ENCODE measurements at regions not wholly inside any gene's neighbourhood (a gene's known extent, or its start where the extent isn't known, plus 50 kb on each side); places are given as distances from the start of the nearest gene placed in this dataset.

DNA sequence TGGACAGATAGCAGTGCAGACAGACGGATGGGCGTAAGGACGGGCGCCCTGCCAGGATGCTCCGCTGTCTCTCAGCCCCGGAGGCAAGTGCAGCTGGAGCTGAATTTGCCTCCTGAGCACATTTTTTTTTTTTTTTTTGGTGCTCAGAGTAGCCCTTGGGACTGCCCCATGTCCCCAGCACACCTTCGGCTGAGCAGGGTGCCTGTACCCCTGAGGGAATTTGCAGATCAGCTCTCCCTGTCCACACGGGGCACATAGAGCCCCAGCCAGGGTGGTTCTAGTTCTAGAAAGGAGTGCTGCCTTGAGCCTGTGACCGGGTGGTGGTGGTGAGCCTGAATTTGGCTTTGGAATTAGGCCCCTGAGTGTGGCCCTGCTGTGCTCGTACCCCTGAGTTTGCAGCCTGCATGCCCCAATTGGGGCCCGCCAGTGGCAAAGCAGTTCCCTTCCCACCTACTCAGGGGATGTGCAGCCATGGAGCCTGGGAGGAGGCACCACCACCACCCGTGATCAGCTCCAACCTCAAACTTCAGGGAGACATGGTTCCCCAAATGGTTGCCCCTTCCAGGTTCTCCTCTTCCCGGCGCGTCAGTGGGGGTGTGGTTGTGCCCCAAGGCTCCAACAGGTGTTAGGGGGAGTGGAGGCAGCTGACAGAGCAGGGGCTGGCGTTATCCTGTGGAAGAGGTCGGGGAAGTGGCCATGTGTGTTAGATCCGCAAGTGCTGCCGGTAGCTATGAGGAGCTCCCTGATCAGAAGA, 1232.7 kb downstream of the BRD1 start:
- H3K27ac ChIP-seq = no peak overlapping the region
- TF ChIP-seq, protein P1, sequence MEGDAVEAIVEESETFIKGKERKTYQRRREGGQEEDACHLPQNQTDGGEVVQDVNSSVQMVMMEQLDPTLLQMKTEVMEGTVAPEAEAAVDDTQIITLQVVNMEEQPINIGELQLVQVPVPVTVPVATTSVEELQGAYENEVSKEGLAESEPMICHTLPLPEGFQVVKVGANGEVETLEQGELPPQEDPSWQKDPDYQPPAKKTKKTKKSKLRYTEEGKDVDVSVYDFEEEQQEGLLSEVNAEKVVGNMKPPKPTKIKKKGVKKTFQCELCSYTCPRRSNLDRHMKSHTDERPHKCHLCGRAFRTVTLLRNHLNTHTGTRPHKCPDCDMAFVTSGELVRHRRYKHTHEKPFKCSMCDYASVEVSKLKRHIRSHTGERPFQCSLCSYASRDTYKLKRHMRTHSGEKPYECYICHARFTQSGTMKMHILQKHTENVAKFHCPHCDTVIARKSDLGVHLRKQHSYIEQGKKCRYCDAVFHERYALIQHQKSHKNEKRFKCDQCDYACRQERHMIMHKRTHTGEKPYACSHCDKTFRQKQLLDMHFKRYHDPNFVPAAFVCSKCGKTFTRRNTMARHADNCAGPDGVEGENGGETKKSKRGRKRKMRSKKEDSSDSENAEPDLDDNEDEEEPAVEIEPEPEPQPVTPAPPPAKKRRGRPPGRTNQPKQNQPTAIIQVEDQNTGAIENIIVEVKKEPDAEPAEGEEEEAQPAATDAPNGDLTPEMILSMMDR (conservative IDR thresholded peaks at IDR 0.05) = no peak

- H3K27ac ChIP-seq = no peak overlapping the region
These were observed 1233.5 kb downstream of the BRD1 start for GRCh38 chr22:48594016-48594756.

DNA sequence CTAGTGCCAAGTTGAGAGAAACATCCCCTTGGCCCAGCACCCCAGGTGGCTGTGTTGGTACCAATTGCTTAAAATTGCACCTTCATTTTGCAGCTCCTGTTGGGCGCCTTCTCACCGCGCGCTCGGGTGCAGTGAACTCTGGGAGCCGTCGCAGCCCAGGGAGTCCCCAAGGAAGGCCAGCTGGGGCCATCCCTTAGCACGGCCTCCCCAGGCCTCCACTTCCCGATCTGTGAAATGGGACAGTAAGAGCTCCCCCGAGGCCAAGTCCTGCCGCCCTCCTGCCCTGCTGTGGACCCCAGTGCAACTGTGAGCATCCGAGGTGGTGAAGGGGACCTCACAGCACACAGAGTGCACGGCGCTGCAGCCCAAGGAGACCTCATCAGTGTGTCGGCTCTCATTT, 1234.1 kb downstream of the BRD1 start:
- TF ChIP-seq, protein P1 (conservative IDR thresholded peaks at IDR 0.05) = no peak

More at GRCh38 chr22:48594016-48594756, 1233.5 kb downstream of the BRD1 start:
- TF ChIP-seq, protein P1 (conservative IDR thresholded peaks at IDR 0.05) = no peak

GRCh38 chr22:48592931-48593330, 1234.7 kb downstream of the BRD1 start:
- no peak overlapping the region for H3K27ac ChIP-seq
- TF ChIP-seq, protein P1 (conservative IDR thresholded peaks at IDR 0.05) = no peak

More for the DNA sequence above, 1234.1 kb downstream of the BRD1 start:
- H3K27ac ChIP-seq = no peak overlapping the region

DNA sequence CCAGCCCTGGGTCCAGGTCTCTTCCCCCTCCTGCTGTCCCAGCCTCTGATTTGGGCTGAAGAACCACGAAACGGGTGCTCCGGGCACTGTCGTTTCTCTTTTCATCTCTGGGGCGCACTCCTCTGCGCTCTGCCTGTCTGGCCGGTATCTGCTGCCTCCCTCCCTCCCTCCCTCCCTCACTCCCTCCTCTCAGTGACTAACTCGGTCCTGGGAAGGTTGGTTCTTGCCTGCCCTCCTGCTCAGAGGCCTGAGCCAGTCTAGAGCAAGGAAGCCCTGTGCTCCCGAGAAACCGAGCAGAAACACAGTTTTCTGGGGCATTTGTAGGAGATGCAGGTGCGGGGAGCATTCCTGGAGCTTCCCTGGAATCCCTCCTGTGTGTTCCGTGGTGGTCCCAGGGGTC, 1235.2 kb downstream of the BRD1 start:
- TF ChIP-seq, protein P1 (conservative IDR thresholded peaks at IDR 0.05) = no peak
- H3K27ac ChIP-seq = no peak overlapping the region

DNA sequence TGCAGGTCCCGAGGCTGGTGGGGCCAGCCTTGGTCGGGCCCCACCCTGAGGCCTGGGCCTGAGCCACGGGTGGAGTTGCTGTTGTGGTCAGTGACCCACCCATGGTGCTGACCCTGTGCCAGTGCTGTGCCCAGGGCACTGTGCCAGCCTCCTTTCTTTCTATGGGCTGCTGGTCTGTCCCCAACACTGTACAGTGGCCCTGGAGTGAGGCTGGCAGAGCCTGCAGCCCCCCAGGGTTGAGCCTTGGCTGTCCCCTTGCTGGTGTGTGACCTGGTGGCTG, 1235.7 kb downstream of the BRD1 start:
- H3K27ac ChIP-seq = no peak overlapping the region
- TF ChIP-seq, protein P1 (conservative IDR thresholded peaks at IDR 0.05) = no peak

- TF ChIP-seq, protein P1 (conservative IDR thresholded peaks at IDR 0.05) = no peak
- H3K27ac ChIP-seq = no peak overlapping the region
These were observed 1236.2 kb downstream of the BRD1 start for GRCh38 chr22:48591286-48592065.

Data from VCaP (cell line).